GM23338 (cell line): ENCODE measurements at regions not wholly inside any gene's neighbourhood (a gene's known extent, or its start where the extent isn't known, plus 50 kb on each side); places are given as distances from the start of the nearest gene placed in this dataset.

ENCODE experiments used
- CREB1 ChIP-seq: fragments of 250-450 bp; sonication (Bioruptor Pico); IDR thresholded peaks from 2 replicates; pipeline ENCODE4 v1.5.0; 2020; ENCODE audit warnings: low read depth, mild to moderate bottlenecking, moderate library complexity
- POLR2AphosphoS5 ChIP-seq: IDR thresholded peaks from 2 replicates; pipeline ENCODE4 v1.6.1; 2016; ENCODE audit warnings: antibody characterized with exemption, low read depth
- TF ChIP-seq, protein P1 (sequence below), 2 experiments: fragments of 200-600 bp in 1 of 2; sonication (generic) in 1 of 2; conservative IDR thresholded peaks; 2 replicates each; pipeline versions ENCODE4 v1.5.1 to v1.6.1; 2016 to 2017; ENCODE audit warnings: antibody characterized with exemption in 2 of 2, low read depth in 2 of 2, mild to moderate bottlenecking in 2 of 2, moderate library complexity in 1 of 2

DNA sequence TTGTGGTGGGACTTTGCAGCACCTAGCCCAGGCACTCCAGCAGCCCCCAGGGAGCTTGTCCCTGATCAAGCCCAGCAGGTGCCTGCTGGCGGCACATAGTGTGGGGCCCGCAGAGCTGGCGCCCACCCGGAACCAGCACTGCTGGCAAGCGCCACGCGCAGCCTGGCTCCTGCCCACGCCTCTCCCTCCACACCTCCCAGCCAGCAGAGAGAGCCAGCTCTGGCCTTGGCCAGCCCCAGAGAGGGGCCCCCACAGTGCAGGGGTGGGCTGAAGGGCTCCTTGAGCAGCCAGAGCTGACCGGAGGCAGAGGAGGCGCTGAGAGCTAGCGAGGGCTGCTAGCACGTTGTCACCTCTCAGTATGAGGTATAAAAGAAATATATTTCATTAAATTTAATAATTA, 716.5 kb upstream of the MAP3K7 start:
- TF ChIP-seq, protein P1, sequence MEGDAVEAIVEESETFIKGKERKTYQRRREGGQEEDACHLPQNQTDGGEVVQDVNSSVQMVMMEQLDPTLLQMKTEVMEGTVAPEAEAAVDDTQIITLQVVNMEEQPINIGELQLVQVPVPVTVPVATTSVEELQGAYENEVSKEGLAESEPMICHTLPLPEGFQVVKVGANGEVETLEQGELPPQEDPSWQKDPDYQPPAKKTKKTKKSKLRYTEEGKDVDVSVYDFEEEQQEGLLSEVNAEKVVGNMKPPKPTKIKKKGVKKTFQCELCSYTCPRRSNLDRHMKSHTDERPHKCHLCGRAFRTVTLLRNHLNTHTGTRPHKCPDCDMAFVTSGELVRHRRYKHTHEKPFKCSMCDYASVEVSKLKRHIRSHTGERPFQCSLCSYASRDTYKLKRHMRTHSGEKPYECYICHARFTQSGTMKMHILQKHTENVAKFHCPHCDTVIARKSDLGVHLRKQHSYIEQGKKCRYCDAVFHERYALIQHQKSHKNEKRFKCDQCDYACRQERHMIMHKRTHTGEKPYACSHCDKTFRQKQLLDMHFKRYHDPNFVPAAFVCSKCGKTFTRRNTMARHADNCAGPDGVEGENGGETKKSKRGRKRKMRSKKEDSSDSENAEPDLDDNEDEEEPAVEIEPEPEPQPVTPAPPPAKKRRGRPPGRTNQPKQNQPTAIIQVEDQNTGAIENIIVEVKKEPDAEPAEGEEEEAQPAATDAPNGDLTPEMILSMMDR (conservative IDR thresholded peaks at IDR 0.05; ENCODE audit: low read depth in 2 of 2): no peak
- TF ChIP-seq POLR2AphosphoS5 (no peak), CREB1 (CRISPR knock-in tag) (no peak)
